Upper lobe of left lung (tissue), 4 donors: ENCODE measurements at regions not wholly inside any gene's neighbourhood (a gene's known extent, or its start where the extent isn't known, plus 50 kb on each side); places are given as distances from the start of the nearest gene placed in this dataset.

Source experiments
- CTCF ChIP-seq, 6 experiments: fragments of 450-650 bp in 4 of 6; fragments of 200-600 bp in 2 of 6; sonication (generic) in 2 of 6; IDR thresholded peaks; one replicate each; pipeline ENCODE4 v1.5.1; 2016 to 2019; ENCODE audit warnings: antibody characterized with exemption in 6 of 6
- EP300 ChIP-seq, 4 donors: sonication (generic); formaldehyde crosslinking; IDR thresholded peaks; one replicate each; pipeline ENCODE4 v1.5.1; 2017; ENCODE audit warnings: antibody characterized with exemption in 4 of 4, control low read depth in 2 of 4
- POLR2A ChIP-seq, 4 donors: fragments of 450-650 bp; IDR thresholded peaks; one replicate each; pipeline ENCODE4 v1.5.1; 2016 to 2017; ENCODE audit warnings: antibody characterized with exemption in 4 of 4, mild to moderate bottlenecking in 2 of 4
- POLR2AphosphoS5 ChIP-seq, 2 donors: sonication (generic); formaldehyde crosslinking; IDR thresholded peaks; one replicate each; pipeline ENCODE4 v1.5.1; 2017; ENCODE audit warnings: antibody characterized with exemption in 2 of 2

GRCh38 chr4:44914748-44915147 is 188.4 kb upstream of the GNPDA2 start:
- TF ChIP-seq EP300 (IDR thresholded peaks at IDR 0.05) (no peak), CTCF (IDR thresholded peaks at IDR 0.05) (no peak), POLR2A (IDR thresholded peaks at IDR 0.05) (no peak), POLR2AphosphoS5 (IDR thresholded peaks at IDR 0.05) (no peak)
